HG02884 (cell line): ENCODE measurements at regions not wholly inside any gene's neighbourhood (a gene's known extent, or its start where the extent isn't known, plus 50 kb on each side); places are given as distances from the start of the nearest gene placed in this dataset.

ENCODE experiments used
- ATAC-seq: cut with Tn5 transposase; IDR thresholded peaks from one replicate; pipeline ENCODE4 v1.9.1; 2021; ENCODE audit warnings: mild to moderate bottlenecking, moderate library complexity; ENCODE audit not compliant: unreplicated experiment

DNA sequence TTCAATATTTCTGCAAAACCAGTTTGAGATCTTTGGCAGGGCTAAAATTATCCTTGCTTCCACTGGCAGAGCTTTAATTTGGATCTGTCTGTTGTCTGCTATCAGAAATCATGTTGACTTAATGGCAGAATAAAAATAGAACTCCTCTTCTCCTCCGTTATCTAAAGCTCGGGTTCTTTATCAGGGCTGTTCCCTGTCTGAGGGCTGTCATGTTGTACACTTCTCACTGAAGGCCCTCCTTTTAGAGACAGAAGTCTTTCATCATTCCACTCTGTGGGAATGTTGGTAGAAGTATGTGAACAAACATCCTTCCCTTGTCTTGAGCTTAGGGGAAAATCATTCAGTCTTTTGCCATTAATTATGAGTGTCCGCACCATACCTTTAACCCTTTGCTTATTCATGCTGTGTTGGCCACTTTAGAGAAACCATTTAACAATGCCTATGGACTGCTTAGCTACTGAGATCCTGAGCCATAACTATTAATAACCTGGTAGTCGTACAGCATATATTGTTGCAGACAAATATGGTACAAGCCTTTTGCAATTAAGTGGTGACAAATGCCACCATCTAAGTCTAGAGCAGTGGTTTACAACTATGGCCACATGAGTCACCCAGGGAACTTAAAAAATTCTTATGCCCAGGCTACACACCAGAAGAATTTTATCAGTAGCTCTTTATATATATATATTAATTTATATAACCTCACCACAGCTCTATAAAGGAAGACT lies 226.0 kb upstream of the TPM1 start:
- ATAC-seq: no peak

DNA sequence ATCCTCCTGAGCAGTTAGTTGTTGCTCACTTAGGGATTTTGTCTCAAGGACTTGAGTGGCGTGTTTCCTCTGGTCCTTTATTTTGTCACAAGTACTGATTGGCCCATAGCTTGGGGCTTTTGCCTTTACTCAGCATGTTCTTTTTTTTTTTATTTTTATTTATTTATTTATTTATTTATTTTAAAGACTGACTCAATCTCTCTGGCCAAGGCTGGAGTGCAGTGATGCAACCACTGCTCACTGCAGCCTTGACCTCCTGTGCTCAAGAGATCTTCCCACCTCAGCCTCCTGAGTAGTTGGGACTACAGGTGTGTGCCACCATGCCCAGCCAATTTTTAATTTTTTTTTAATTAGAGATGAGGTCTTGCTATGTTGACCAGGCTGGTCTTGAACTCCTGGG lies 223.9 kb upstream of the TPM1 start:
- ATAC-seq: no peak

DNA sequence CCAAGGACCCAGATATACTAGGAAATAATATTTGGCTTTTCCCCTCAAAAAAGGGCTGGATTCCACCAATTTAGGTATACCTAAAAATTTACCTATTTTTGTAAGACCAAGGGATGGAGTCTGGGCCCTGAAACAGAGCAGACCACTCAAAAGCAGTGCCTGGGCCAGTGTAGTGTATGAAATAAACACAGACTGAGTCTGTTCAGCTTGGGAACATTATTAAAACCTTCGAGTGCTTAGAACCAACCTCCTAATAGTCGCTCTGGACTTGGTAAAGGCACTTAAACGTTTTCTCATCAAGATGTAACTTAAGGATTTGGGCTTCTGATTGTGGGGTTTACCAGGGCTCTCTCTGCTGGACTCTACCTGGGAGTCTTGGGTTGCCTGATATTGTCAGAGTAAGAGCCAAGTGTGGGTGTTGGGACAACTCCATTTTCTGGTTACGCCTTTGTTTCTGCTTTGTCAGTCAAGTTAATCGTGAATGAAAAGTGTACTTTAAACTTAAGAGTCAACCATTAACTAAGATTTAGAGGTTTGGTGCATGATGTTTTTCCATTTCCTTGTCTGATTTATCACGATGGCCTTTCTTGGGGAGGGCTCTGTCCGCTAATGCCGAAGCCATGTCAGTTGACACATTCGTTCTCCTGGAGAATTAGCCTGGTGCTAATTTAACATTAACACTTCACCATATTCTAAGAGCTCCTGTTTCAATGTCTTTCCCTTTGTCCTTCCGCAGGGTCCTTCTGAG lies 221.0 kb upstream of the TPM1 start:
- no peak for ATAC-seq

DNA sequence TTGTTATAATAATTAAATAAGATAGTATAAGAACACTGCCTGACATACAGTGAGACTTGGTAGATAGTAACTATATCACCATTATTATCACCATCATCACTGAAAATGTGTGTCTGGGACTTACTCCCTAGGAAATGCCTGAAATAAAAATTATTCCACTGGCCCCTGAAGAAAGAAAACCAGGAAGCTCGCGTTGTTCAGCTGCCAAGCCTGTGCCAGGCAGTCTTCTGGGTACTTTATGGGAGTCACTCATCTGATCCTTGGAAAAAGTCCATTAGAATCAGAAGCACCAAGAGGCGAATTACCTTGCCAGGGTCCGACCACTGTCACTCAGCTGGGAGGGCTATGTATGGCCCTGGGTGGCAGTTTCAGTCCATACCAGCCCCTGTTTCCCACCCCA lies 220.3 kb upstream of the TPM1 start:
- ATAC-seq: no peak

DNA sequence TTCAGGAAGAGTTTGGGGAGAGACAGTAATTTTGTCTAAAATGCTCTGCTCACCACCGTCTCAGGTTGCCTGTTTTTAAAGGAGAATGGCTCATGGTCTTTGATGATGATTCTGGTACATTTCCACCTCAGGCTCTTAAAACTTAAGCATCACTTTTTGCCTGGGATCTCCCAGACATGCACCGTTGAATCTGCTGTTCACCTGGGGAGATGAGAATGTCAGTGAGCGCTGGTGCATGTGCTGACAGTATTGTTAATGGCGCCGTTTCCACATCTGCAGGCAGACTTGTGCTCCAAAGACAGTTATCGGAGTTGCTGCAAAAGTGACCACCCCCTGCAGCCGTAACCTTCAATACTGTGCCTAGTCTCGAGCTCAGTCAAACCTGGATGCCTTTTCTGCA lies 219.0 kb upstream of the TPM1 start:
- ATAC-seq: no peak

DNA sequence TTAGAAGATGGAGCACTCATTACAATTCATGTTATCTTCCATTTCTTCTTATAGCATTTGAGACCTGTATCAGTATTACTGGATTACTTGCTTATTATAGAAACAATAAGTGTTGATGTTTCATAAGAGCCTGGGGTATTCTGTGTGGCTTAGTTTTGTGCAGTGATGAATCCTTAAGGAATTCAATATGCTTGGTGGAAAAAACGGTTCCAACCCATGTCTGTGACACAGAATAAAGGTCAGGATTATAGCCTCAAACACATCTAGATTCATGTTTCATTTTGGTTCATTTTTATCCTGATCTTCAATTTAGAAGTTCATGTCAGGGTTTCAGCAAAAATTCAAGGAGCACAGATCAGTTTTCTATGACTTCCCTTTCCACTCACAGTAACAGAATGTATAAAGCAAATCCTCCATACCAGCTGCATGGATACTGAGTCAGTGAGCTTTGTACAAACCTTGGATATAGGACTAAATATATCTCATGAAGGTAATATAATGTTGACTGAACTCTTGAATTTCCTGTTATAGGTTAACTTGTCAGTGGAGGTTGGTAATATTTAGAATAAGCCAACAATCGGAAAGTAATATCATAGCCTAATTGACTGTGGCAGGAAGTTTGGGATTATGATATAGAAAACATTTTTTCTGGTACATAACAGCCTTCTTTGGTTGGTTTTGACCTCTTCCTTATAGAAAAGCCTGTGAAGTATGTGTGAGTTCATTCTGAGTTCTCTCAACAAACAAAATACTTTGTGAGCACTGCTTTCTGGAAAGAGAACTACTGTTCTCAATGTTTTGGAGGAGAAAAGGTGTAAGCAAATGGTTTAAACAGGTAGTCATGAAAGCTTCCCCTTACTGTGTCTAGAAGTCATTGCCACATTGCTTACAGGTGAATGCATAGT lies 218.2 kb upstream of the TPM1 start:
- no peak for ATAC-seq

DNA sequence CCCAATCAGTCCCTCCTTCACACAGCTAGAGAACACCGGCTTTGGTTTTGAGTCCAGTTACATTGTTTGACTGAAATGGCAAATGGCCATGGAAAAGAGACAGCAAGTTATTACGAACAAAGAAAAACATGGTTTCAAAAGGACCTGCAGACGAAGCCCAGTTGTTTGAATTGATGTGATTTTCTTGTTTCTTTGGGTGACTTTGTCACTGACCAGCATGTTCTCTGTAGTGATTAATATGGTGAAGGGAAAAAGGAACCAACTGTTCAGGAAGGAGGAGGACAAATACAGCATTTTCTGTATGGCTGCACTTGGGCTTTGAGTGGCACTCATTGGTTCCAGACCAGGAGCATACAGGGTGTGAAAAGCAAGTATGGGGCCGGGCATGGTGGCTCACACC lies 217.4 kb upstream of the TPM1 start:
- ATAC-seq: no peak

DNA sequence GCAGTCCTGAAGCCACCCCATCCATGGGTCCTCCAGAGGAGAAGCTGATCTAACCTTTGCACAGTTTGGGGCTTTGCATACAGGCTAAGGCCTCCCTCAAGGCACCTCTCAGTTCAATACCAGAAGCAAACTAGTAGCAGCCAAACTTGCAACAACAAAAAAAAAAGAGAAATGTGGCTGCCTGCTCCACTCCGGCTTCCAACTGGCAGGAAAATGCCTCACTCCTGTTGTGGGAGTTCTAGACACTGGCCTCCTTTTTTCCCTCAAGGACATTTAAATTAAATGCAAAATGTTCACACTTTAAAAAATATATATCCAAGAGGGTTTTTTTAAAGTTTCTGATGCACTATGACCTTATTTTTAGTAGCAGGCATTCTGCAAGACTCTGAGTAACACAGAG lies 216.0 kb upstream of the TPM1 start:
- ATAC-seq: no peak

DNA sequence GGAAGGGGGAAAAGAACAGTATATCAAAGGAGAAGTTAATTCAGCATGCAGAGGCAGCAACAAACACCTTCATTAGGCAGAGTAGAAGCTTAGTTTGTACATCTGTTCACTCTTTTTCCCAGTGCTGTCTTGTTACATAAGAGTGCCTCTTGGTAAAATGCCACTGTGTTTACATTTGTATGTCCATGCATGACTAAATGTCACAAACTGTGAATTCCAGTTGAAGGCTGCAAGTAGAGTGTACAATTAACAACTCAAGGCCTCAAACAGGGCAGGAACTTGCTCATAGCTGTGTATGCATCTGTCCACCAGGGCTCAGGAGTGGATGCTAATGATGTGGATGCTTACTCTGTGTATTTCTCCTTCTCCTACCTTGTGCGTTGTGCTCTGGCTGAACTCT lies 214.2 kb upstream of the TPM1 start:
- no peak for ATAC-seq

DNA sequence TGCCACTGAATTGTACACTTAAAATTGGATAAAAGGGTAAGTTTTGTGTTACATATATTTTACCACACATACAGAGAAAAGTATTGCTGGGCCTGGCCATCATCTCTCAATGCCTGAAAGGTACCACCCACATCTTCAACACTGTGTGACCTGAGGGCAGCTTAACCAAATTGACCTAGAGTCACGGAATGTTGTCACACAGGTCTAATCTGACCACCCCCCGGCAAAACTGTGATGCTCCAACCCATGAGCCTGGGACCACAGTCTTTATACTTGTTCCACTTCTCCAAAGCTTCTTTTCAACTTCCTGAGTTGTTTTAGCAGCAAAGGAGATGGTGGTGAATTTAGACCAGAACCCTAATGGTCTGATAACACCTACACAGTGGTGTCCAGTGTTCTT lies 210.3 kb upstream of the TPM1 start:
- no peak for ATAC-seq

DNA sequence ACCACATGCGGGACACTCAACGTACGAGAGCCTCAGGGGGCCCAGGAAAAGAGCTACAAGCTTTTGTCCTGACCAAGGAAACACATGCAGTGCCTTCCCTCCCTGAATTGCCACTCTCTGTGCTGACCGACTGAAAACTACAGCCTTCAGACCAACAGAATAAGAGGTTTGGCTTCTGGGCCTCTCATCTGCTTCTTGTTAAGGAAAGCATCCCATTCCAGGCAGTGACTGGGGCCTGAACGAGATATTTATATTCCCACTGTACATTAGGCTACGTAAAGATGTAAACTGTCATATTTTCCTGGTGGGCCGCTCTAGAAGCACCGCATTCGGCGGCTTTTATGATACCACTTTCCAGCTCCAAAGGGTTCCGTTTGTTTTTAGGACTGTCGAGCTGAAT lies 208.9 kb upstream of the TPM1 start:
- ATAC-seq: no peak

DNA sequence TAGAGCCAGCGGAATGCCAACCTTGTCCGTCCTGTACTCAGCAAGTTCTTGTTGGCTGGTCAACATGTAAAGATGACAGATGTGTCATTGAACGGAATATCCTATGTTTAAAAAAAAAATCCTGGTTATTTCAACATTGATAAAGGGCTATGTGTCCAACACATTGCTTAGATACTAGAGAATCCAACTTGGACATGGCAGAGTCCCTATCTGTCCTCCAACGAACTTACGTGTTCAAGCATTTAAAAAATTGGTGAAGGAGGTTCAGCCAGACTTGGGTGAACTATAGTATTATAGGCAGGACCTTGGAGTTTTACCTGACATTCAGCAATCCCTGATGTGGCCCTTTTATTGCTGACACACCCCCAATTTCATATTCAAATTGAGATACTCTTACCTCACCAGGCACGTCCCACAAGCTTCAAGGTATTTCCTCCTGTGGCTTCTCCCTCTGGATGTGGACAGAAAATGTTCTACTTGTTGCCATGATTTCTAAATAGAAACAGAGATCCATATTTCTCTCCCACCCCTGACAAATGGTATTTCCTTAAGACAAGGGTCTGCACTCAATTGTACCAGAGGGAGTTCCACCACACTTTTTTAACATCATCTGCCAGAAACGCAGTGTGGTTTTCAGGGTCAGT lies 207.7 kb upstream of the TPM1 start:
- no peak for ATAC-seq

DNA sequence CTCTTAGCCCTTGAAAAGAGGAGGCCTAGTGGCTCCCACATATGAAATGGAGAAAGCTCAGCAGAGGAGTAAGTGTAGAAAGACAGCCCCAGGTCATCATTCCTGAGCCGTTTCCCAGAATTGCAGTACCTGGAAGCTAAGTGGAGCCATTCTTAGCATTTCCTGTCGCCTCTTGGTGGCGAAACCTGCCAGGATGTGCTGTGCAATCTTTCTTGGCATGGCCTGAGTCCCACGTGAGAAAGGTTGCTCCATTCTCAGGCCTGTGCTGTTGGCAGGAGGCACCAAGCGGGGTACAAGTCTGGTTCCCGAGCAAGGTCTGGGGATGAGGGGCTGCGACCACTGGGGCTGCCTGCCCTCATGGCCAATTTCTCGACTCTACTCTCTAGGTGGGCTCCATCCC lies 207.2 kb upstream of the TPM1 start:
- ATAC-seq: no peak

DNA sequence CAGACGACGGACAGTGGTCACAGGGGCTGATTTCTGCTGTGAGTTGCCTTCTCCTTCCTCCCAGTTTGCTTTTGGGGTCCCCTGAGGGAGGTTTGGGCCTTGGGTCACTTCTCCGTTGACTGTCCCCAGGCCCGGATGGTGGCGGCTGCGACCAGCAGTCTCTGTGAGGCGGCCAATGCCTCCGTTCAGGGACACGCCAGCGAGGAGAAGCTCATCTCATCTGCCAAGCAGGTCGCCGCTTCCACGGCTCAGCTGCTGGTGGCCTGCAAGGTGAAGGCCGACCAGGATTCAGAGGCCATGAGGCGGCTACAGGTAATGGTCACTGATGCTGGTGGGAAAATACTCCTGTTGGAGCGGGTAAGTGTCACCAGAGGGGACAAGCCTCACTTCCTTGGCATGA lies 206.8 kb upstream of the TPM1 start:
- no peak for ATAC-seq

DNA sequence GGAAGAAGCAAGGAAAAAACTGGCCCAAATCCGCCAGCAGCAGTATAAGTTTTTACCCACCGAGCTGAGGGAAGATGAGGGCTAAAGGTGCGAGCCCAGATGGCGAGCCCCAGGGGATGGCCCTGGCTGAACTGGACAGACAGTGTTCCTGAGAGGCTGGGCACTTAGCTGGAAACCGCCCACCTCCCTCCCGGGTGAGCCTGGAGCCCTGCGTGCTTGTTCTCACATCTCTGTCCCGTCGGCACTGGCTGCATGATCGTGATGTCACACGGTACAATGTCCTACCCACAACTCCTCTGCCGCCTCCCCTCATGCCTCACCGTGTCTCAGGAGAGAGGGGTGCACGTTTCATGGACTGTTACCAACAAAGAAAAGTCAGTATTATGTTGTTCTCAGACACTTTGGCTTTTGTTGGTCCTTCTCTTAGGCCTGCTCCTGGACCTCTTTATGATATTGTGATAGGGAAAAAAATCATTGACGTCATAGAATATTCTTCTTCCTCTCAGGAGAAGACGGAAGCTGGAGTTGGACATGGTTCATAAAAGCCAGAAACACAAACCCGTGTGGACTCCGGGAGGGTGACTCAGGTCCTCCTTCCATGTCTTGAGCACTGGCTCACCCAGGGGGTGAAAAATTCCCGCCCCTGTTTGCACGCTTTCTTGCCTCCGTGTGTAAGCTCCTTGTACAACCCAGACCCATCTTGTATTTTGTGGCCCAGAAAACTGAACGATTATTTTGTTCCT lies 201.8 kb upstream of the TPM1 start:
- no peak for ATAC-seq

DNA sequence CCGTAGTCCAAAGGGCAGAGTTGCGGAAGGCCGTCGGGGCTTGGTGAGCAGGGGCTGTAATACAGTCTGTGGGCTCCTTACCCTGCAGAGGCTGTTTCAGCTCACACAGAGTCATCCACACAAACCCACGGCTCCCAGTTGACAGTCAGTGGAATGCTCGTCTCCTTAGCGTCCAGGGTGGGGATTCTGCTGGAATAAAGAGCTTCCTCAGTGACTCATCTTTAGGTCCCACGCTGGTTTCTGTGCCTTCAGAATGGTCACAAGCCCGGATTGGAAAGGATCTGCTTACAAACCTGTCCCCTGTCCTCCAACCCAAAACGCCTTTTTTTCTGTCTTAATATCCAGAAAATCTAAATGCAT lies 201.3 kb upstream of the TPM1 start:
- no peak for ATAC-seq

DNA sequence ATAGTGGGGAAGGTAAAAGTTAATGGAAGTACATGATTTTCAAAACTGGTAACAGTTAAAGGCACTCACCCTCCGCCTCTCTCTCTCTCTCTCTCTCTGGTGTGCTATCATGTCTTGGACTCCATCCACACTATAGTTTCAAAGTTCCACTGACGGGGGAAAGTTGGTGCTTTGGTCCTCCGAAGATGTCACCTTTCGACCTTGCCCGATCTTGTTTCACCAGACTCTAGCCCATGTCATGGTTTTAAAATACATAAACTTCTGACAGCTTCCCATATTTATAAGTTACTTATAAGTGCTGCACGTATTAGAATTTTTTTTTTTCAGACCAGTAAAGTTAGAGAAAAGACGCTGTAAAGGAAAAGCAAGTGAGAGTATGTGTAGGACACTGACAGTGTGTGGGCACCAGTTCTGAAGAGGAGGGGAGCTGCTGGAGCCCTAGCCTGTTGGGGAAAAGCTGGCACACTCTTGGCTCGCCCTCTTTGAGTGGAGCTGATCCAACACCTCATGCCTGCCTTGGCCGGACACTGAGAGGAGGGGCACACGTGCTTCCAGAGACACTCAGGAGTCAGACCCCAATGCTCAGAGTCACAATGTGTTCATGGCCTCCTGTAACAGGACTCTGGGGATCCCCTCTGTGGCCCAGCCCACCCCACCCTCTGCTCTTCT lies 200.5 kb upstream of the TPM1 start:
- no peak for ATAC-seq

DNA sequence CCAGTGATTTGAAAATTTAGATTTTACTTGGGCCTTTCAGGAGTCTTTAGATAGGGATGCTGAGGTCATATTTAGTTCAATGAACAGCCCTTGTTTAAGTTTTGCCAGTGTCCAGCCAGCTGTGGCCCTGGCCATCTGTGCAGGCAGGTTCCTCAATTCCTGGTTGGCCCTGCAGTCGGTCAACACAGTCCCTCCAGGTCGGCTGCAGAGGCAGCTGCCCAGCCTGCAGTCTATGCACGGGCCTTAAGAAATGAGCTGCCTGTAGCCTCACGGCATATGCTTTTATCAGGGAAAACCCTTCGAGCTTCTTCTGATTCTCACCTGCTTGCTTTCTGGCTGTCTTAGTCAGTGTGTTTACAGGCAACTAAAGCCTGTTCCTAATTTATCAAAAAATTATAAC lies 199.2 kb upstream of the TPM1 start:
- ATAC-seq: no peak

DNA sequence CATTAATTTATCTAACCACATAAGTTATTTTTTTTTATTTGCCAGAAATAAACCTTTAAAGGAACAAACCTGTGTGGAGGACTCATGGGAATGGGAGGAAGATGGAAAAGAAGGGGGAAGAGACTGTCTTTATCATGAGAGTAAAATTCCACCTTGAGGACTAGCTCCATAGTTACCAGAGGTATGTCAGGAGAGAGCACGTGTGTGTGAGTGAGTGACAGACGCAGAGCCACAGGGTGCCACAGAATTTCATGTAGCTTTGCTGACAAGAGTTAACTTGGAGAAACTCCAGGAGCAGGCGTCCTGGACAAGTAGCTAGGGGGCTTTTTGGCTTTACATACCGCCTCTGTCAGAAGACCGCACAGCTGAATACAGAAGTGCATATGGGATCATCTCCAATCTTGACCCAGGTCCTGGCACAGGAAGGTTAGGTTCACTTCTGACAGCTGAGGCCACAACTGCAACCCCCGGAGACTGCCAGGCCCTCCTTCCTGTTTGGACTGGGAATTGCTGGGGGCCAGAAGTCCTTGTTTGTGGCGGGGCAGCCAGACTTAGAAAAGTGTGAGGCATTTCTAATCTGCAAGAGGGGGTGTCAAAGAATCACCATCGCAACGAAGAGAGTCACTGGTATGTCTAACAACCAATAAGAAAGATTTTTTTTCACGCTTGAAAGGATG lies 197.8 kb upstream of the TPM1 start:
- ATAC-seq: no peak
